ENCODE measurements at regions not wholly inside any gene's neighbourhood (a gene's known extent, or its start where the extent isn't known, plus 50 kb on each side); places are given as distances from the start of the nearest gene placed in this dataset.

GRCh38 chr2:158732573-158733429, 62.3 kb upstream of the DAPL1 start:
- DNase-seq = peak; percentile 68

- DNase-seq = peak; percentile 68
Measured at GRCh38 chr2:158733430-158733755, 61.7 kb upstream of the DAPL1 start.

- DNase-seq = no peak
Measured at GRCh38 chr2:158734442-158734841, 60.7 kb upstream of the DAPL1 start.

GRCh38 chr2:158735822-158736580, 59.1 kb upstream of the DAPL1 start:
- DNase-seq = peak; percentile 41

GRCh38 chr2:158738363-158738762, 56.8 kb upstream of the DAPL1 start:
- no peak for DNase-seq

GRCh38 chr2:158740127-158740526, 55.0 kb upstream of the DAPL1 start:
- no peak for DNase-seq

GRCh38 chr2:158740621-158741020, 54.5 kb upstream of the DAPL1 start:
- no peak for DNase-seq

- no peak for DNase-seq
Measured at GRCh38 chr2:158741625-158742024, 53.5 kb upstream of the DAPL1 start.

GRCh38 chr2:158742536-158742935, 52.6 kb upstream of the DAPL1 start:
- no peak for DNase-seq

- no peak for DNase-seq
Measured at GRCh38 chr2:158743466-158743865, 51.7 kb upstream of the DAPL1 start.

- no peak for DNase-seq
Measured at GRCh38 chr2:158743879-158744278, 51.2 kb upstream of the DAPL1 start.

GRCh38 chr2:158745067-158745865, 49.9 kb upstream of the DAPL1 start:
- DNase-seq = peak; percentile 82
